ENCODE measurements at regions not wholly inside any gene's neighbourhood (a gene's known extent, or its start where the extent isn't known, plus 50 kb on each side); places are given as distances from the start of the nearest gene placed in this dataset.

GRCh38 chr20:7806831-7807230 lies 133.4 kb downstream of the HAO1 start:
- DNase-seq: no peak
- TF ChIP-seq, protein P1, sequence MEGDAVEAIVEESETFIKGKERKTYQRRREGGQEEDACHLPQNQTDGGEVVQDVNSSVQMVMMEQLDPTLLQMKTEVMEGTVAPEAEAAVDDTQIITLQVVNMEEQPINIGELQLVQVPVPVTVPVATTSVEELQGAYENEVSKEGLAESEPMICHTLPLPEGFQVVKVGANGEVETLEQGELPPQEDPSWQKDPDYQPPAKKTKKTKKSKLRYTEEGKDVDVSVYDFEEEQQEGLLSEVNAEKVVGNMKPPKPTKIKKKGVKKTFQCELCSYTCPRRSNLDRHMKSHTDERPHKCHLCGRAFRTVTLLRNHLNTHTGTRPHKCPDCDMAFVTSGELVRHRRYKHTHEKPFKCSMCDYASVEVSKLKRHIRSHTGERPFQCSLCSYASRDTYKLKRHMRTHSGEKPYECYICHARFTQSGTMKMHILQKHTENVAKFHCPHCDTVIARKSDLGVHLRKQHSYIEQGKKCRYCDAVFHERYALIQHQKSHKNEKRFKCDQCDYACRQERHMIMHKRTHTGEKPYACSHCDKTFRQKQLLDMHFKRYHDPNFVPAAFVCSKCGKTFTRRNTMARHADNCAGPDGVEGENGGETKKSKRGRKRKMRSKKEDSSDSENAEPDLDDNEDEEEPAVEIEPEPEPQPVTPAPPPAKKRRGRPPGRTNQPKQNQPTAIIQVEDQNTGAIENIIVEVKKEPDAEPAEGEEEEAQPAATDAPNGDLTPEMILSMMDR (IDR thresholded peaks at IDR 0.05): no peak
- no peak for TF ChIP-seq POLR2A (IDR thresholded peaks at IDR 0.05)
- TF ChIP-seq EP300 (IDR thresholded peaks at IDR 0.05): no peak
- TF ChIP-seq POLR2AphosphoS5 (IDR thresholded peaks at IDR 0.05): no peak
- Histone ChIP-seq H3K9me3 (peaks cover 0 to 6% (median 1%) of the 10 kb centered on the region in 4 donors), H3K36me3 (no peaks in the 10 kb centered on the region), H3K4me1 (no peaks in the 10 kb centered on the region), H3K27ac (no peak overlapping the region), H3K4me3 (no peak overlapping the region), H3K27me3 (no peaks in the 10 kb centered on the region)
- WGBS, 2 donors: 81 to 86% methylated on average over 4 of the region's 4 CpGs
- intact Hi-C loops (cut with DNase I): no loop called here

DNA sequence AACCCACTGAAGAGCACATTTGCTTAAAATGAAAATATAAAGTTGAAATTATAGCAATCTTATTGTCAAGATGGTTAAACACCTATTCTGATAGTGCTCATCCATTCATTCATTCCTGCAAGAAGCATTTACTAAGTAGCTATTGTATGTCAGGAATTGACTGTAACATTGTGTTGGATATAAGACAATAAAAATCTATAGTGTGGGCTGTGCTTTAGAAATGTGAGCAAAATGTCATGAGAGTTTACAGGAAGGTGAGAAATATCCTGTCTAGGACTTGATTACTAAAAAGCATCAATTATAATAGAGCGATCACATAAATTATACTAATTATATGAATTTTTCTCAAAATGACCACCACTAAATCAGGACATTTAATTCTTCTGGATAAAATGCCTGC lies 123.0 kb downstream of the HAO1 start:
- Histone ChIP-seq H3K27me3 (no peaks in the 10 kb centered on the region), H3K36me3 (no peaks in the 10 kb centered on the region), H3K27ac (no peak overlapping the region), H3K9me3 (no peaks in the 10 kb centered on the region), H3K4me3 (no peak overlapping the region), H3K4me1 (no peaks in the 10 kb centered on the region)
- intact Hi-C loops (cut with DNase I): no loop called here
- WGBS, 2 donors: 92 to 97% methylated on average over 1 of the region's 1 CpG
- TF ChIP-seq POLR2AphosphoS5 (IDR thresholded peaks at IDR 0.05) (no peak), EP300 (IDR thresholded peaks at IDR 0.05) (no peak), POLR2A (IDR thresholded peaks at IDR 0.05) (no peak)
- TF ChIP-seq, protein P1 (IDR thresholded peaks at IDR 0.05): no peak
- DNase-seq: no peak

GRCh38 chr20:7818477-7818876 lies 121.8 kb downstream of the HAO1 start:
- intact Hi-C loops (cut with DNase I): no loop called here
- 92% methylated on average over 1 of the region's 1 CpG for WGBS, 2 donors
- Histone ChIP-seq H3K9me3 (no peaks in the 10 kb centered on the region), H3K4me3 (no peak overlapping the region), H3K27me3 (no peaks in the 10 kb centered on the region), H3K27ac (no peak overlapping the region), H3K36me3 (no peaks in the 10 kb centered on the region), H3K4me1 (no peaks in the 10 kb centered on the region)
- no peak for DNase-seq
- TF ChIP-seq POLR2A (IDR thresholded peaks at IDR 0.05) (no peak), POLR2AphosphoS5 (IDR thresholded peaks at IDR 0.05) (no peak), EP300 (IDR thresholded peaks at IDR 0.05) (no peak)
- TF ChIP-seq, protein P1 (IDR thresholded peaks at IDR 0.05): no peak

DNA sequence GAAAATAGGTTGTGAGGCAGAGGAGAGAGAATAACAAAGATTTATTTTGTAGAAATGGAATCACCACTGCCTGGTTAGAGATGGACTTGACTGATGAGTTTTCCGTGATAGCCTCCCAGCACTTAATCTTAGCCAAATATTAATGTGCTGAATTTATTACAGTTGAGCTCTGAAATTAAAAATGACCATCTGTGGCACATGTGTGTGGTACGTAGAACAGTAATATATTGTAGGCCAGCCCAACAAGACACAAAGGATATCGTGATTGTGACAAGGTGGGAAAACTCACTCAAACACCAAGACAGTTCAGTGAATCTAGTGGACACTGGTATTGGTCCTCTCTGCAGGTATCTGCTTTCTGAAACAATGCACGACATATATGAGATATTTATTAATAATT lies 119.4 kb downstream of the HAO1 start:
- TF ChIP-seq, protein P1 (IDR thresholded peaks at IDR 0.05): no peak
- TF ChIP-seq POLR2AphosphoS5 (IDR thresholded peaks at IDR 0.05): no peak
- no peak for TF ChIP-seq POLR2A (IDR thresholded peaks at IDR 0.05)
- no peak for TF ChIP-seq EP300 (IDR thresholded peaks at IDR 0.05)
- Histone ChIP-seq H3K27me3 (no peaks in the 10 kb centered on the region), H3K4me1 (no peaks in the 10 kb centered on the region), H3K4me3 (no peak overlapping the region), H3K36me3 (no peaks in the 10 kb centered on the region), H3K27ac (no peak overlapping the region), H3K9me3 (no peaks in the 10 kb centered on the region)
- DNase-seq: no peak
- intact Hi-C loops (cut with DNase I): no loop called here
- WGBS, 2 donors: 72 to 84% methylated on average over 4 of the region's 4 CpGs

GRCh38 chr20:7822772-7823171 lies 117.5 kb downstream of the HAO1 start:
- Histone ChIP-seq H3K36me3 (no peaks in the 10 kb centered on the region), H3K4me3 (no peak overlapping the region), H3K4me1 (peaks cover 0 to 10% (median 2%) of the 10 kb centered on the region in 4 donors), H3K27ac (no peak overlapping the region), H3K27me3 (no peaks in the 10 kb centered on the region), H3K9me3 (no peaks in the 10 kb centered on the region)
- no peak for DNase-seq
- intact Hi-C loops (cut with DNase I): no loop called here
- TF ChIP-seq POLR2AphosphoS5 (IDR thresholded peaks at IDR 0.05): no peak
- TF ChIP-seq EP300 (IDR thresholded peaks at IDR 0.05): no peak
- TF ChIP-seq POLR2A (IDR thresholded peaks at IDR 0.05): no peak
- TF ChIP-seq, protein P1 (IDR thresholded peaks at IDR 0.05): no peak
- 97 to 98% methylated on average over 2 of the region's 2 CpGs for WGBS, 2 donors

Data from sigmoid colon (tissue), 6 donors.